Muscle of arm (tissue), 1 donor: ENCODE measurements at regions not wholly inside any gene's neighbourhood (a gene's known extent, or its start where the extent isn't known, plus 50 kb on each side); places are given as distances from the start of the nearest gene placed in this dataset.
A peak's percentile ranks its signal among the peaks of the same experiment; 100 is the strongest.
"Not testable (repeated sequence)": the region's sequence is repeated elsewhere in the genome, so short reads cannot be mapped to it uniquely, and the experiment has no call there.

Experiments
- DNase-seq: peaks from one replicate; pipeline ENCODE4 v3.0.0-alpha.2; 2013

DNA sequence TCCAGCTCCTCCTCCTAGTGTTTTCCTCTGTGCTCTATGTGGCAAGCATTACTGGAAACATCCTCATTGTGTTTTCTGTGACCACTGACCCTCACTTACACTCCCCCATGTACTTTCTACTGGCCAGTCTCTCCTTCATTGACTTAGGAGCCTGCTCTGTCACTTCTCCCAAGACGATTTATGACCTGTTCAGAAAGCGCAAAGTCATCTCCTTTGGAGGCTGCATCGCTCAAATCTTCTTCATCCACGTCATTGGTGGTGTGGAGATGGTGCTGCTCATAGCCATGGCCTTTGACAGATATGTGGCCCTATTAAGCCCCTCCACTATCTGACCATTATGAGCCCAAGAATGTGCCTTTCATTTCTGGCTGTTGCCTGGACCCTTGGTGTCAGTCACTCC lies 64.0 kb downstream of the OR4F15 start:
- not testable (repeated sequence) for DNase-seq

DNA sequence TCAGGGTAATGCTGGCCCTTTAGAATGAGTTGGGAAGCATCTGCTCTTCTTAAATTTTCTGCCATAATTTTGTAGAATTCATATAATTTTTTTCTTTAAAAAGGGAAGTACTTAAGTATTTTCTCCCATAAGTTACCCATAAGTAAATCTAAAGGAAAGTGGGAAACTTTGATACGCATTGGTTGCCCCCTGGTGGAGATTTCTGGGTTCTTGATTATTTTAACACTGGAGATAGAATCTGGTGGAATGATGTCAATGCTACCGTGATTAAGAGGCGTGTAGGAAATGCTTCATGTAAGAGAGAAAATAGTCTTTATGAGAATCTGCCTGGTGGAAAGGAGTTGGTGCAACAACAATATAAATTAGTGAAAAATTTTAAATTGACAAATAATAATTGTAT lies 65.6 kb downstream of the OR4F15 start:
- DNase-seq = not testable (repeated sequence)

DNA sequence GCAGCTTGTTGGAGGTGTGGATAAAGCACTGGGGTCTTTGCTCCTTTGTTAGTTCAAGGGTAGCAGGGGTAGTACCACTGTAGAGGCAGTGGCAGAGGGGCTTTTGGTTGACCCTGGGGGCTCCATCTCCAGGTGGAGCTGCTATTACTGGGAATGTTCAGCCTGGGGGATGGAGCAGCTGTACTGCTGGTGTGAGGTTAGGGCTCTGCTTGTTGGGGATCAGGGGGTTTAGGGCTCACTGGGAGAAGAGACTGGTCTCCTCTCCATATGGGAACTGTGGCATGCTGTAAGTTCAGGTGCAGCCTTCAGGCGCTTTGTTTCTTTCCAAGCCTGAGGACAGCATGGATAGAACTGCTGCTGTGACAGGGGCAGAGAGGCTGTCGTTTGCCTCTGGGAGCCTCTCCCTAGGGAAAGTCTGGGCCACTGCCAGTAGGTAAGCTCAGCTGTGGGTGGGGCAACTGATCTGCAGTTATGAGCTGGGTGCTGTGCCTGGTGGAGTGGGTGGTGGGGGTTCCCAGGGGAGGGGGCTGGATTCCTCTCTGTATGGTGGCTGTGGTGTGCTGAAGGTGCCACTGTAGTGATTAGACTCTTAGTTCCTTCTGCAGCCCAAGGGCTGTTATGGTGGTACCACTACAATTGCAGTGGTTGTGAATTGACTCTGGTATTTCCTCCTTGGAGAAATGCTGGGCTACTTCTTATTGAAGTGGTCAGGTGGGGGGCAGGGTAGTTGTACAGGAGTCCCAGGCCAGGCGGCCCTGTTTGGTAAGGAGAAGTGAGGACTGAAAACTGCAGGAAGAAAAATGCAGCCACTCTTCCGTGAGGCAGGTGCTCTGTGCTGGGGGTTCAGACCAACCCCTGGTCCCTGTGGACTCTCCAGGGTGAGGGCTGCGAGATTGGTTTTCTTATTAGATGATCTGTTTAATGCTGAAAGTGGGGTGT lies 100.6 kb downstream of the OR4F15 start:
- not testable (repeated sequence) for DNase-seq

DNA sequence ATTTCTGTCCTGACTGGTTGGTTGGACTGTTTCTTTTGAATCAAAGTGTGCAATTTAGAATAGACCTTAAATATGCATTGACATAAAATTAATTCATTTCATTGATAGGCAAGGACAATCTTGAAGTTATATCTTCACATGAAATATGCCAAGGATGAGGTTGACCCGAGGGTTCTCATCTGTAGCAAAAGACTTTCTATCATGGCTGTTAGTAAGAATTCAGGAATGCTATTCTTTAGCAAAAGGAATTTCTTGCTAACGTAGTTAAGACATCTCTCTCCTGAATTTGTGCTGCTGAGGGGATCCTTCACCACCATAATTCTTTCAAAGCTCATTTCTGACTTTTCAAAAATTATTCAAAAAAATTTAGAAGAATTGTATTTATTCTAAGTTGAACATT lies 112.6 kb downstream of the OR4F15 start:
- not testable (repeated sequence) for DNase-seq

DNA sequence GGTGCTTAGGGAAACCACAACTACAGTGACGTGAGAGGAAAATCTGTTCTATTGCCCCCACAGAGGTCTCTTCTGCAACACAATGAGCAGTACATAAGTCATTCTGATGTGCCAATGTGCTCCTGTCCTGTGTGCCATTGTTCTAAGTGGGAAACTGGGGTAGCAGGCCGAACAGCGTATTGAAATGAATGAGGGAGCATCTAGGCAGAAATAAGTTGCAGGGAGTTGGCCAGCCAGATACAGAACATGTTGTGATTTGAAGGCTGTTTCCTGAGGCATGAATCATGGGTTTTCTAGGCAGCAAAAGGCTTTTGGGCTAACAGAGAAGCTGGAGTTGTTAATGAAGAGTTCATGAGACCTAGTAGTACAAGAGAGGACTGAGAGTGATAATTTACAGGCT lies 122.5 kb downstream of the OR4F15 start:
- DNase-seq = not testable (repeated sequence)

DNA sequence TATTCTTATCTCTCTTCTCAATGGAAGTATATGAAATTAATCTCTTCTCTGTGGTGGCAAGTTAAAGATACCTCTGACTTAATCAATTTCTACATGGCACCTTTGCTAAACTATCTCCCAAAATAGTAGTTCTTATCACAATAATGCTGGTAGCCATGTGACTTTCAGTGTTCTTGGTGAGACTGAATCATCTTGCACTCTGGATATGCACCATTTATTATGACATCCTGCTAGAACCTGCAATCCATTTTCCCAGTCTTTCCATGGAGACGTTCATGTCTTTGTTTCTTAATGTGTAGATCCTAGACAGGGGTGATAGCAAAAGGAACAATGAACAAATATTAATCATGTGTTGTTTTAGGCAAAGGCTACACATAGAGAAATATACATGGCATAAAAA lies 125.4 kb downstream of the OR4F15 start:
- not testable (repeated sequence) for DNase-seq

DNA sequence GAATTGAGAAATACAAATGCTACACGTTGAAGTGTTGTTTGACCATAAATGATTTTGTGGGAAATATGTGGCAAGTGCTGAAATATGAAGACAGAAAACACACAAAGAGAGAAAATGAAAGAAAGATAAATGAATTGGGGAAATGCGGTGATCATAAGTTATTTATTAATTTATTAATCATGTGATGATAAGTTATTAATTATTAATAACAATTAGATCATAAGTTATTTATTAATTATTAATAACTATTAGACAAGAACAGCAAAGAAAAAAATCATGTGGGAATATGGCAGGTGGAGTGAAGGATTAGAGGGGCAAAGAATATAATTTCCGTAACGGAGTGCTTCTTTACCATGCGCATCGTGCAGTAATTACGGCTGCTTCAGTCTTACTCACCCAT lies 126.6 kb downstream of the OR4F15 start:
- not testable (repeated sequence) for DNase-seq

DNA sequence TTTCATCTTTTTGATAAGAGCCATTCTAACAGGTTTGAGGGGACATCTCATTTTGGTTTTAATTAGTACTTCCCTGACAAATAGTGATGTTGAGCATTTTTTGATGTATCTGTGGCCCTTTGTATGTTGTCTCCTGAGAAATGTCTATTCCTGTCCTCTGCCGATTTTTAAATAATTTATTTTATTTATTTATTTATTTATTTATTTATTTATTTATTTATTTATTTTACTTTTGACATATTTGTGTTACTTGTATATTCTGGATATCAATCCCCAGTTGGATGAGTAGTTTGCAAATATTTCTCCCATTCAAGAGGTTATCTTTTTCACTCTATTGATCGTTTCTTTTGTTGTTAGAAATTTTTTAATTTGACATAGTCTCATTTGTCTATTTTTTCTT lies 133.9 kb downstream of the OR4F15 start:
- DNase-seq = not testable (repeated sequence)

DNA sequence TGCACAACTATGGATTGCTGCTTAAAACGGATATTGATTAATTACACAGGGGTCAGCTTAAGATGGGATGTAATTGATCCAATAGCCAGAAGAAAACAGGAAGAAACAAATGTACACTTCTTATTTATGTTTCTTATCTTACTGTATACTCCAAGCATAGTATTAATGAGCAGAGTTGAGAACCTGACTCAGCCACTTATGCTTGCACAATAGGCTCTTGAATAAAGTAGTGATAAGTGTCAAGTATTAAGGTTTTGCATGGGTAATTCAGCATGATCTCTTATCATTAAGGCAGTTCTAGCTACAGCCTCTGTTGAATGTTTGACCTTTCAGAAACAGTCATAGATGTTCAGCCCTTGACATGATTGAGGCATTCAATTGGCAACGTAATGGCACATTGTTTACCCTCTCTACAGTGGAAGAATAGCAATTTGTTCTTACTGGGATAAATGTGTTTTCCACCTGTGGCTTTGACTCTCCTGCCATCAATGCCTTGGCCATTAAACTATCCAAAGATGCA lies 136.5 kb downstream of the OR4F15 start:
- DNase-seq = not testable (repeated sequence)

DNA sequence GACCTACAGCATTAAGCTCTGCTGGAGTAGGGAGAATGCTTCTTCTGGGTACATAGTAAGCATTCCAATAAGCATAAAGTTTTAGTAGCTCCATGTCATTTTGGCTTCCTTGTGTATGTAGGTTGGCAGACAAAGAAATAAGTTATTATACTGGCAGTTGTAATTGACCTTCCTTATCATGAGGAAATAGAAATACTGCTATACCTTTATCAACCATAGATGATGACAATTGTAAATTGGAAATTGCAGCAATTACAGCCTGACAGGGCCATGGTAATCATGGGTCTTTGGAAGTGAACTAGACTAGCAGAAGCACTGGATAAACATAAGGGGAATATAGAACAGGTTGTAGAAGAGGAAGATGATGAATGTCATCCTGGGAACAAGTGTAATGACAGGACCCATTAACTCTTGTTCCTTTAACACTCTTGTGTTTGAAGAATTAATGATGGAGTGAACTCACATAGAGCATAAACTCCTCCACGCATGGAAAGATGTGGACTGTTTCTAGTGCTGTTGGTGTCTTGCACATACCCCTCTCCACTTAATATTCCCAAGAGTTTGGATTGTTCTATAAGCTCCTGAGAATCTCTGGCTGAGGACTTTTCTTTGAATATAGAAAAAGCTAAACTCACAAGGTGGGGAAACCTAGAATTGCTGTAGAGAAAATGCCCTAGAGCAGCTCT lies 137.5 kb downstream of the OR4F15 start:
- not testable (repeated sequence) for DNase-seq

DNA sequence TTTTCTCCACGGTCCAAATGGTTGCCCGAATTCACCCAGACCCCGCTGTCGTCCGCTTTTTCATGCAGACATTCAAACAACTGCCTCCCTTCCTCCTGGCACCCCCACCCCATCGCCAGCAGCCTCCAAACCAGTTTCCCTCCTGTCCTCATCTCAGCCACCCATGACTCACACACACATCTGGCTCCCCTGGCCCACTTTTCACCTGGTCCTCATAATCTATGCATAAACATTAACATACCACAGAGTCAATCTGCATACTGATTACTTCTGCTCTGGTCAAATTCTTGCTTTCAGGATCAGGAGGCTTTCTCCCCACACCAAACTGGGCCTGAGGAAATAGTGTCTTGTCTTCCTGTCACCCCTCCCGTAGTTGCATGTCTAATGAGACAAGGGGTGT lies 142.0 kb downstream of the OR4F15 start:
- DNase-seq = not testable (repeated sequence)

DNA sequence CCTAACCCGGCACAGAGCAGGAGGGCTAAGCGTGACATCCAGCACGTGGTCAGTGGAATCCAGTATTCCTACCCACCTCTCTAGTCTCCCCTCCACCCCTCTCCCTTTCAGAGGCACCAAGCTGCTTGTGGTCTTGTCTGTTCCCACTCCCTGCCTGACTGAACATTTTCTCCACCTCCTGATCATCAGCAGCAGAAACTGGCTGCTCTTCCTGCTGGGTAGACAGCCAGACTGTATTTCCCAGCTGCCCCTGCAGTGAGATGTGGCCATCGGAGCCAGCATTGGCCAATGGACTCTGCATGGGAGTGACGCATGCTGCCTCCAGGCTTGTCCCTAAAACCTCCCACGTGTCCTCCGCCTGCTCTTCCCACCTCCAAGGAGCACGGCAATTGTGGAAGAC lies 143.8 kb downstream of the OR4F15 start:
- not testable (repeated sequence) for DNase-seq

DNA sequence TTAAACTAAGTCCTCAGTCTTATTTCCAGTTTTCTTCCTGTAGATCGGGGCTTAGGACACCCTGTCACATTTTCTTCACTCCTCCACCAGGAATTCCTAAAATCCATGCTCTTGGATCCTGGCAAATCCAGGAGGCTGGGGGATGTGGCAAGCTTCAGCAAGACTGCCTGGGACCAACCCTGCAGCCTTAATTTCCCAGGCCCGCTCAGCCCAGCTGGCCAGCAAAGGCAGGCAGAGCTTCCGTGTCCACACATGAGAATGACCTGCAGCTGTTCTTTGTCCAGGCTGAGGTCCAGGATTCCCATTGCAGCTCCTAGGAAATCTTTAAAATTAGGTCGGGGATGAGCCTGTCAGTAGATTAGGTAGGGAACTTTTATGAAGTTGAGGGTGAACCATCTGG lies 146.7 kb downstream of the OR4F15 start:
- peak; percentile 23 for DNase-seq

DNA sequence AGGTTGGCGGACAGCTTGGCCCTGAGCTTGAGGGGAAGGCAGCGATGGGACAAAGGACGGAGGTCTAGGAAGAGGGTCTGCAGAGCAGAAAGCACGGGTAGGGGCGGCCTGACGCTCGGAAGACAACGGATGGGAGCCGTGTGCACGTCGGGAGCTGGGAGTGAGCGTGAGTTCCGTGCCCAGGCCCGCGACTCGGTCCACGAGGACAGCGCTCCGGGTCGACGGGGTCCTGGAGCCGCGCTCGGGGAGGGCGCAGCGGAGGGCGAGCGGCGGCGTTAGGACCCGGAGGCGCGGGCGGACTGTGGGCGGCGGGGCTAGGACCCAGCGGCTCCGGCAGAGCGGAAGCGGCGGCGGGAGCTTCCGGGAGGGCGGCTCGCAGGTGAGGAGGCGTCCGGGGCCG lies 149.3 kb downstream of the OR4F15 start:
- DNase-seq = not testable (repeated sequence)

DNA sequence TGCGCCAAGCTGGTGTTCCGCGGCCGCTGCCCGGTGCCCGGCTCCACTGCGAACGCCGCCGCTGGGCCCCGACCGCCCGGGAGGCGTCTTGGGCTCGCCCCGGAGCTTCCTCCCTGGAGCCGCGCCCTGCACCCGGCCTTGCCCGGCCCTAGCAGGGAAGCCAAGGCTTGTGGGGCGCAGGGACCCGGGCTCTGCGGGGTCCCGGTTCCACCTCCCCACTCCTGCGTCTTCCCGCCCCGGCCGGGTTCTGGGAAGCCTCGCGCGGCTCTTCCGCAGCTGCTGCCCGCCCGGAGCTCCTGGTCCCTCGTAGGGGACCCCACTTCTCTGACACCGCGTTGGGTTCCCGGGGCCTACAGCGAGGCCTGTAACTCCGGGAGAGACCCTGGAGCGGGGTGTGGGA lies 149.8 kb downstream of the OR4F15 start:
- not testable (repeated sequence) for DNase-seq

DNA sequence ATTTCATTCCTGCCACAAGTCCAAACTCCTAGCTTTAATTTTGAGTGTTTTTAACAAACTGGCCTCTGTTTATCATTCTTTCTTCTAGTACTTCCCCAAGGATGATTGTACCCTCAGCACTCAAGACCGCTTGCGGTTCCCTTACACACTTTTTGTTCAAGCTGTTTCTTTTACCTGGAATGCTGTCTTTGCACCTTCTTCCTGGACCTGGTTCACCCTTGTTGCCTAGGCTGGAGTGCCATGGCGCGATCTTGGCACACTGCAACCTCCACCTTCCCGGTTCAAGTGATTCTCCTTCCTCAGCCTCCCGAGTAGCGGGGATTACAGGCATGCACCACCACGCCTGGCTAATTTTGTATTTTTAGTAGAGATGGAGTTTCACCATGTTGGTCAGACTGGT lies 151.7 kb downstream of the OR4F15 start:
- DNase-seq = not testable (repeated sequence)

DNA sequence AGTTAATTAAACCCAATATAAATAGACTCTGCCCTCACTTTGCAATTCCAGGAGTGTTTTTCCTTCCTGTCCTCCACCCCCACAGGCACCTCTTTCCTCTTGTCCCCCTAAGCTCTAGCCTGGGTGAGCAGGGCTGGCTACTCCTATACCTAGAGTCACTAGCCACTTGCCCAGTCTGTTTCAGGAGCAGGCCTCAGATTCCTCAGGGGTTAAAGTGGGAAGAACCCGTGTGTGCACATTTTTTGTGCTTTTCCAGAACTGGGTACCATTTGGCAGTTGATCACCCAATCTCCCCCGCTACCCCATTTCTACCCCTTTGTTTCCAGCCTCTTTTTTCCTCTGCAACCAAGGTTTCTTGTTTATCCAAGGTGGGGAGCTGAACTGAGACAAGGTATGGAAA lies 153.4 kb downstream of the OR4F15 start:
- DNase-seq = not testable (repeated sequence)

DNA sequence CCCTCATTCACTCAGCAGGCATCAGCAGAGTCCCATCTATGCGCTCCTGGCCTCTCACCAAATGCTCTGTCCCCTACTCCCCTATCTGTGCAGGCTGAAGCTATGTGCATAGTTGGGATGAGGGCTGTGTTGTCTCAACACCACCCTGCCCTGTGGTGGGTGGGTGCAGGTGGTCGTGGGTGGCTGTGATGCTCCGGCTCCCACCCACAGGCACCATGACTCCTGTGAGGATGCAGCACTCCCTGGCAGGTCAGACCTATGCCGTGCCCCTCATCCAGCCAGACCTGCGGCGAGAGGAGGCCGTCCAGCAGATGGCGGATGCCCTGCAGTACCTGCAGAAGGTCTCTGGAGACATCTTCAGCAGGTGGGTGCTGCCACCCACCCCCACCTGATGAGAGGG lies 153.9 kb downstream of the OR4F15 start:
- not testable (repeated sequence) for DNase-seq

DNA sequence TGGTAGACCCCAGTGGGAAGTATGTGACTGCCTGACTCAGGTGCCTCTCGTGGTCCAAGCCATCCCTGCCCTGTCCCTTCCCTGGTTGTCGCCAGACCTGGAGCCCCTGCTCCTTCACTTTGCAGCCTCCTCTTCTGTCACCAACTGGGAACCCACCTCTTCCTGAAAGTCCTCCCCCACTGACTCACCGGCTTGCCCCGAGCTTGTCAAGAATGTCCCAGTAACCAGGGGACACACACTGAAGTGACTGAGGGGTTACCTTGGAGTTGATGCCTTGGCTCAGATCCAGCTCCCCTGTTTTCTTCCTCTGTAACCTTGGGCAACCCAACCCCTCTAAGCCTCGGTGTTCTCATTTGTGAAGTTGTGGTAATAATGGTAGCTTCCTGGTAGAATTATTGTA lies 155.4 kb downstream of the OR4F15 start:
- DNase-seq = not testable (repeated sequence)

DNA sequence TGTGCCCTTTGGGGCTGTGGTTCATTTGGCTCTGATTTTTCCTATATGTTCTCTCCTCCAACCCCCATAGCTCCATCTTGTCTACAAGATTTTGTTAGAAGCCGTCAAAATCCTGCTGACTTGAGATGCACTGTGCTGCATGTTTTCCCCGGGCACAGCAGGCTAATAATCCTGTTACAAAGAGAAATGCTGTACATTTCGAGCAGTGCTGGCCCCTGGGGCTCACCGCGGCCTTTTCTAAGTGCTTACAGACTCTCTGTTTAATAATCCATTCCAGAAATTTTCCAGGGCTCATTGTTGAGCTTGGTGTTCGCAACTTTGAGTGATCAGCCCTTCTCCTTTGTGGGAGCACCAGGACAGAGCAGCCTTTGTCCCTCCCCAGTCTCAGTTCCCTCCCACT lies 158.6 kb downstream of the OR4F15 start:
- DNase-seq = not testable (repeated sequence)

DNA sequence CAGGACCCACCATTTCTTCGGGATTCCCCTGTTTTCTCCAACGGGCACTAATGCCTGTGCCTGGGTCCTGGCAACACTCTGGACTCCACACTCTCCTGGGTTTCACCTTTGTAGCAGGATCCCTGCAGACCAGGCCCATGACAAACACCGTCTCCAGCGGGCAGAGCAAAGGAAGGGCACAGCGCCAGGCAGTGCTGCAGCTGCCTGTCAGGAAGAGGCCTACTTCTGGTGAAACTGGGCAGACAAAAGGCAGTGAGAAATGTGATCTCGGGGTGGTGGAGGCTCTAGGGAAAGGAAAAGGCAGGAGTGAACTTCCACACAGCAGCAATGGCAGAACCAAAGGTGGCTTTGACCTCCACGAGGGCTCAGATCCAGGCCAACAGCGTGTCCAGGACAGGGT lies 165.3 kb downstream of the OR4F15 start:
- DNase-seq = not testable (repeated sequence)

DNA sequence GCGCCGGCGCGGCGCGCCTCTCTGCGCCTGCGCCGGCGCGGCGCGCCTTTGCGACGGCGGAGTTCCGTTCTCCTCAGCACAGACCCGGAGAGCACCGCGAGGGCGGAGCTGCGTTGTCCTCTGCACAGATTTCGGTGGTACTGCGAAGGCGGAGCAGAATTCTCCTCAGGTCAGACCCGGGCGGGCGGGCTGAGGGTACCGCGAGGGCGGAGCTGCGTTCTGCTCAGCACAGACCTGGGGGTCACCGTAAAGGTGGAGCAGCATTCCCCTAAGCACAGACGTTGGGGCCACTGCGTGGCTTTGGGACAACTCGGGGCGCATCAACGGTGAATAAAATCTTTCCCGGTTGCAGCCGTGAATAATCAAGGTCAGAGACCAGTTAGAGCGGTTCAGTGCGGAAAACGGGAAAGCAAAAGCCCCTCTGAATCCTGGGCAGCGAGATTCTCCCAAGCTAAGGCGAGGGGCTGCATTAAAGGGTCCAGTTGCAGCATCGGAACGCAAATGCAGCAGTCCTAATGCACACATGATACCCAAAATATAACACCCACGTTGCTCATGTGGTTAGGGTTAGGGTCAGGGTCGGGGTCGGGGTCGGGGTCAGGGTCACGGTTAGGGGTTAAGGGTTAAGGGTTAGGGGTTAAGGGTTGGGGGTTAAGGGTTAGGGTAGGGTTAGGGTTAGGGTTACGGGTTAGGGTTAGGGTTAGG lies 168.4 kb downstream of the OR4F15 start:
- DNase-seq = peak; percentile 28
